Activated T-helper 1 cell treated with anti-CD3 and anti-CD28 coated beads, Interleukin-2, amount 50 U/mL, for 16 hours (primary cell): ENCODE measurements at regions not wholly inside any gene's neighbourhood (a gene's known extent, or its start where the extent isn't known, plus 50 kb on each side); places are given as distances from the start of the nearest gene placed in this dataset.

Experiments used
- DNase-seq, 2 donors: peaks; one replicate each; pipeline ENCODE4 v3.0.0-alpha.2; 2020; ENCODE audit warnings: low read depth in 1 of 2, low spot score in 1 of 2

GRCh38 chr2:39534095-39534711, 97.1 kb upstream of the MAP4K3 start:
- no peak for DNase-seq

- no peak for DNase-seq
These were observed 98.6 kb upstream of the MAP4K3 start for GRCh38 chr2:39535636-39536185.

GRCh38 chr2:39537150-39537549, 100.1 kb upstream of the MAP4K3 start:
- DNase-seq: no peak

GRCh38 chr2:39538718-39539117, 101.6 kb upstream of the MAP4K3 start:
- DNase-seq: no peak

- DNase-seq: no peak
These were observed 103.3 kb upstream of the MAP4K3 start for GRCh38 chr2:39540414-39540813.

GRCh38 chr2:39541011-39541930, 104.2 kb upstream of the MAP4K3 start:
- DNase-seq: no peak

- no peak for DNase-seq
These were observed 105.4 kb upstream of the MAP4K3 start for GRCh38 chr2:39542523-39542922.

GRCh38 chr2:39545957-39546356, 108.9 kb upstream of the MAP4K3 start:
- DNase-seq: no peak

GRCh38 chr2:39546409-39546808, 109.3 kb upstream of the MAP4K3 start:
- no peak for DNase-seq

GRCh38 chr2:39546937-39547336, 109.9 kb upstream of the MAP4K3 start:
- no peak for DNase-seq

GRCh38 chr2:39547811-39548719, 111.0 kb upstream of the MAP4K3 start:
- DNase-seq: no peak

- no peak for DNase-seq
These were observed 111.9 kb upstream of the MAP4K3 start for GRCh38 chr2:39549000-39549399.

GRCh38 chr2:39549718-39550464, 112.8 kb upstream of the MAP4K3 start:
- no peak for DNase-seq

- no peak for DNase-seq
These were observed 113.7 kb upstream of the MAP4K3 start for GRCh38 chr2:39550701-39551285.

GRCh38 chr2:39558906-39559305, 106.8 kb upstream of the TMEM178A start:
- DNase-seq: no peak

GRCh38 chr2:39563572-39563971, 102.1 kb upstream of the TMEM178A start:
- DNase-seq: no peak

GRCh38 chr2:39567507-39567906, 98.2 kb upstream of the TMEM178A start:
- DNase-seq: no peak

GRCh38 chr2:39568116-39568515, 97.6 kb upstream of the TMEM178A start:
- DNase-seq: no peak

- no peak for DNase-seq
These were observed 97.1 kb upstream of the TMEM178A start for GRCh38 chr2:39568561-39569006.

GRCh38 chr2:39570130-39570555, 95.6 kb upstream of the TMEM178A start:
- no peak for DNase-seq
